ENCODE measurements at regions not wholly inside any gene's neighbourhood (a gene's known extent, or its start where the extent isn't known, plus 50 kb on each side); places are given as distances from the start of the nearest gene placed in this dataset.

- no TSS peak for BruUV-seq (replicated peaks)
- TF ChIP-seq, protein P1, sequence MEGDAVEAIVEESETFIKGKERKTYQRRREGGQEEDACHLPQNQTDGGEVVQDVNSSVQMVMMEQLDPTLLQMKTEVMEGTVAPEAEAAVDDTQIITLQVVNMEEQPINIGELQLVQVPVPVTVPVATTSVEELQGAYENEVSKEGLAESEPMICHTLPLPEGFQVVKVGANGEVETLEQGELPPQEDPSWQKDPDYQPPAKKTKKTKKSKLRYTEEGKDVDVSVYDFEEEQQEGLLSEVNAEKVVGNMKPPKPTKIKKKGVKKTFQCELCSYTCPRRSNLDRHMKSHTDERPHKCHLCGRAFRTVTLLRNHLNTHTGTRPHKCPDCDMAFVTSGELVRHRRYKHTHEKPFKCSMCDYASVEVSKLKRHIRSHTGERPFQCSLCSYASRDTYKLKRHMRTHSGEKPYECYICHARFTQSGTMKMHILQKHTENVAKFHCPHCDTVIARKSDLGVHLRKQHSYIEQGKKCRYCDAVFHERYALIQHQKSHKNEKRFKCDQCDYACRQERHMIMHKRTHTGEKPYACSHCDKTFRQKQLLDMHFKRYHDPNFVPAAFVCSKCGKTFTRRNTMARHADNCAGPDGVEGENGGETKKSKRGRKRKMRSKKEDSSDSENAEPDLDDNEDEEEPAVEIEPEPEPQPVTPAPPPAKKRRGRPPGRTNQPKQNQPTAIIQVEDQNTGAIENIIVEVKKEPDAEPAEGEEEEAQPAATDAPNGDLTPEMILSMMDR (conservative IDR thresholded peaks at IDR 0.05; ENCODE audit: low read length) = no peak
- TF ChIP-seq EZH2phosphoT487 (IDR thresholded peaks at IDR 0.05; ENCODE audit: borderline replicate concordance, low read depth, low read length) = no peak
- no peaks in the 10 kb centered on the region for H3K9me2 ChIP-seq (ENCODE audit: insufficient read depth, low read length)
Measured at GRCh38 chr16:54985156-54985555, 54.5 kb downstream of the IRX5 start.

GRCh38 chr16:54985668-54986067 lies 55.0 kb downstream of the IRX5 start:
- ChIA-PET CTCF (ENCODE audit: unreplicated experiment) (interaction anchor here (0.6 kb wide), 1 partner anchor 9 kb away, joined by 8 read pairs; no protein-coding TSS in a partner anchor), POLR2A (no interaction called here)

More at GRCh38 chr16:54985156-54985555, 54.5 kb downstream of the IRX5 start:
- Histone ChIP-seq H4K20me1 (ENCODE audit: insufficient read depth, low read length) (no peaks in the 10 kb centered on the region), H3K4me2 (ENCODE audit: low read length) (no peak overlapping the region), H3K4me3 (ENCODE audit: low read depth, low read length, poor library complexity, severe bottlenecking) (no peak overlapping the region), H3K27ac (ENCODE audit: low read depth, low read length, poor library complexity, severe bottlenecking) (no peak overlapping the region), H2AFZ (ENCODE audit: low read length) (no peak overlapping the region), H3K9me3 (ENCODE audit: low read length) (no peaks in the 10 kb centered on the region), H3K4me1 (ENCODE audit: insufficient read depth, low read length, poor library complexity, severe bottlenecking) (no peaks in the 10 kb centered on the region), H3K79me2 (ENCODE audit: insufficient read depth, low read depth, low read length) (no peaks in the 10 kb centered on the region), H3K36me3 (ENCODE audit: insufficient read depth, low read length) (no peaks in the 10 kb centered on the region)
- no peak for DNase-seq (ENCODE audit: low spot score)
- CTCF ChIA-PET (ENCODE audit: unreplicated experiment) = interaction anchor here (0.6 kb wide), 1 partner anchor 9 kb away, joined by 8 read pairs; no protein-coding TSS in a partner anchor
- intact Hi-C loops (cut with micrococcal nuclease; ENCODE audit: unreplicated experiment) = no loop called here
- POLR2A ChIA-PET = interaction anchor here (0.6 kb wide), 1 partner anchor 329 kb away, joined by 4 read pairs; no protein-coding TSS in a partner anchor

DNA sequence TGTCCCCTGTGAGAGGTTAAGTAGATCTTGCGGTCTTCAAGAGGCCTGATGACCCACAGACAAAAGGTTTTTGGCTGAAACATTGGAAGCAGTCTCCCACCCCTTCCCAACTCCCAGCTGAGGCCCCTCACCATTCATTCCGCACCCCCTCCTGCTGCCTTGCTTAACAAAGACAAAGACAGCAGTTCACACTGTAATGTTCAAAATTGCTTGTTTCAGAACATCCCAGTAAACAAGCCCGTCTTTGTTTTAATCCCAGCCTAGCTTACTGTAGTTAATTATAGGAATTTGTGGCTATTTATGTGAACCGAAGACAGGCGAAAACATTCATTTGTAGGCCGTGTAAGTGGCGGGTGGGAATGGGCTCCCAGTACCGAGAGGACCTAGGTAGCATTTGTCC lies 55.7 kb downstream of the IRX5 start:
- Histone ChIP-seq H3K4me3 (ENCODE audit: low read depth, low read length, poor library complexity, severe bottlenecking) (no peak overlapping the region), H3K4me1 (ENCODE audit: insufficient read depth, low read length, poor library complexity, severe bottlenecking) (no peaks in the 10 kb centered on the region), H3K27ac (ENCODE audit: low read depth, low read length, poor library complexity, severe bottlenecking) (no peak overlapping the region), H4K20me1 (ENCODE audit: insufficient read depth, low read length) (no peaks in the 10 kb centered on the region), H3K9me3 (ENCODE audit: low read length) (no peaks in the 10 kb centered on the region), H3K79me2 (ENCODE audit: insufficient read depth, low read depth, low read length) (no peaks in the 10 kb centered on the region), H3K4me2 (ENCODE audit: low read length) (no peak overlapping the region), H3K9me2 (ENCODE audit: insufficient read depth, low read length) (no peaks in the 10 kb centered on the region), H2AFZ (ENCODE audit: low read length) (no peak overlapping the region), H3K36me3 (ENCODE audit: insufficient read depth, low read length) (no peaks in the 10 kb centered on the region)
- ChIA-PET CTCF (ENCODE audit: unreplicated experiment) (no interaction called here), POLR2A (no interaction called here)
- BruUV-seq (replicated peaks) = no TSS peak
- TF ChIP-seq EZH2phosphoT487 (IDR thresholded peaks at IDR 0.05; ENCODE audit: borderline replicate concordance, low read depth, low read length) = no peak
- TF ChIP-seq, protein P1 (conservative IDR thresholded peaks at IDR 0.05; ENCODE audit: low read length) = no peak
- no peak for DNase-seq (ENCODE audit: low spot score)
- intact Hi-C loops (cut with micrococcal nuclease; ENCODE audit: unreplicated experiment) = no loop called here

More at GRCh38 chr16:54985668-54986067, 55.0 kb downstream of the IRX5 start:
- no TSS peak for BruUV-seq (replicated peaks)
- H4K20me1 ChIP-seq (ENCODE audit: insufficient read depth, low read length) = no peaks in the 10 kb centered on the region
- DNase-seq (ENCODE audit: low spot score) = no peak
- H3K27ac ChIP-seq (ENCODE audit: low read depth, low read length, poor library complexity, severe bottlenecking) = no peak overlapping the region
- no peaks in the 10 kb centered on the region for H3K79me2 ChIP-seq (ENCODE audit: insufficient read depth, low read depth, low read length)
- no peaks in the 10 kb centered on the region for H3K36me3 ChIP-seq (ENCODE audit: insufficient read depth, low read length)
- no peak overlapping the region for H3K4me3 ChIP-seq (ENCODE audit: low read depth, low read length, poor library complexity, severe bottlenecking)
- TF ChIP-seq, protein P1 (conservative IDR thresholded peaks at IDR 0.05; ENCODE audit: low read length) = no peak
- no peak for TF ChIP-seq EZH2phosphoT487 (IDR thresholded peaks at IDR 0.05; ENCODE audit: borderline replicate concordance, low read depth, low read length)
- no peaks in the 10 kb centered on the region for H3K9me3 ChIP-seq (ENCODE audit: low read length)
- no peaks in the 10 kb centered on the region for H3K4me1 ChIP-seq (ENCODE audit: insufficient read depth, low read length, poor library complexity, severe bottlenecking)
- no peak overlapping the region for H3K4me2 ChIP-seq (ENCODE audit: low read length)
- no peak overlapping the region for H2AFZ ChIP-seq (ENCODE audit: low read length)
- no peaks in the 10 kb centered on the region for H3K9me2 ChIP-seq (ENCODE audit: insufficient read depth, low read length)
- intact Hi-C loops (cut with micrococcal nuclease; ENCODE audit: unreplicated experiment) = no loop called here
